Body of pancreas (tissue), 4 donors: ENCODE measurements at regions not wholly inside any gene's neighbourhood (a gene's known extent, or its start where the extent isn't known, plus 50 kb on each side); places are given as distances from the start of the nearest gene placed in this dataset.

Experiments used
- ATAC-seq: fragments of 150-250 bp; one replicate; pipeline ENCODE4 v1.9.1; 2016
- DNase-seq, 4 donors: peaks; one replicate each; pipeline ENCODE4 v3.0.0-alpha.2; 2019
- H3K27ac ChIP-seq, 4 donors: fragments of 200-600 bp; sonication (generic); 1 replicate in 3 of 4; 2 replicates in 1 of 4; pipeline versions ENCODE4 v1.5.1 to v1.6.1; 2016 to 2019; ENCODE audit warnings: mild to moderate bottlenecking in 1 of 4, mixed read lengths in 1 of 4, moderate library complexity in 1 of 4
- H3K27me3 ChIP-seq, 2 donors: fragments of 200-600 bp; sonication (generic); one replicate each; pipeline ENCODE4 v1.6.0; 2016; ENCODE audit warnings: mild to moderate bottlenecking in 1 of 2
- H3K36me3 ChIP-seq, 2 donors: fragments of 200-600 bp; sonication (generic); replicated peaks in 1 of 2; 2 replicates each; pipeline ENCODE4 v1.5.1; 2016; ENCODE audit warnings: low read depth in 2 of 2; ENCODE audit not compliant: insufficient read depth in 1 of 2
- H3K4me1 ChIP-seq: fragments of 200-600 bp; sonication (generic); one replicate; pipeline ENCODE4 v1.6.0; 2016
- H3K4me3 ChIP-seq, 2 donors: fragments of 200-600 bp; sonication (generic); 1 replicate in 1 of 2; 2 replicates in 1 of 2; pipeline ENCODE4 v1.5.1; 2016 to 2019
- H3K9me3 ChIP-seq, 3 donors: fragments of 200-600 bp; sonication (generic); 1 replicate in 2 of 3; 2 replicates in 1 of 3; pipeline ENCODE4 v1.5.1; 2016
- POLR2A ChIP-seq, 3 donors: fragments of 450-650 bp; IDR thresholded peaks; one replicate each; pipeline ENCODE4 v1.6.1; 2016; ENCODE audit warnings: antibody characterized with exemption in 3 of 3, mild to moderate bottlenecking in 2 of 3
- WGBS, 2 donors: methylation state at CpG; one replicate each; pipeline ENCODE4 v1.1.5; 2017; 5-methylcytosine and 5-hydroxymethylcytosine counted together
- intact Hi-C: fragments of 100-400 bp; cut with DNase I; formaldehyde crosslinking; loops from one replicate; pipeline ENCODE4 v1.15.1; 2023
- TF ChIP-seq, protein P1 (sequence below), 7 experiments: fragments of 450-650 bp in 4 of 7; fragments of 200-600 bp in 3 of 7; sonication (generic) in 3 of 7; IDR thresholded peaks; one replicate each; pipeline ENCODE4 v1.5.1; 2016 to 2019; ENCODE audit warnings: antibody characterized with exemption in 7 of 7

DNA sequence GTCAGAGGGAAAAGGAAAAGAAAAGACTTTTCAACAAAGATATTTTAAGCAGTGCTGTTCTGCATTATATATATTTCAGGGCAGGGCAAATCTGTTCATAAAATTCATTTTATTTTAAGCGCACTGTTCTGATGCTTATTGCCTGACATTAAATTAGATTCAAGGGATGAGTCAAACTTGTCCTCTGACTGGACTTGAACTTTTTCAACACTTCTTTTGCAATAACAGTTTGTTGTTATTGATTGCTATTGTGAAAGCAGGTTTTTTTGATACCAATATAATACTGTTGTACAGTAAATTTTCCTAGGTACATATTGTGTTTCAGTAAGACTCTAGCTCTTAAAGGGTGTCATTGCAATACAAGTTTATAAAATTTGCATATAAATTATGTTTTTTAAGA lies 481.3 kb downstream of the NAF1 start:
- no peaks in the 10 kb centered on the region for H3K9me3 ChIP-seq
- no peak overlapping the region for H3K4me3 ChIP-seq
- no peaks in the 10 kb centered on the region for H3K36me3 ChIP-seq
- 93 to 95% methylated on average over 1 of the region's 1 CpG for WGBS, 2 donors
- intact Hi-C loops, result no loop called here
- no peak overlapping the region for H3K27ac ChIP-seq
- ATAC-seq (no peak), DNase-seq (no peak)
- H3K27me3 ChIP-seq, result no peaks in the 10 kb centered on the region
- no peaks in the 10 kb centered on the region for H3K4me1 ChIP-seq
- TF ChIP-seq, protein P1, sequence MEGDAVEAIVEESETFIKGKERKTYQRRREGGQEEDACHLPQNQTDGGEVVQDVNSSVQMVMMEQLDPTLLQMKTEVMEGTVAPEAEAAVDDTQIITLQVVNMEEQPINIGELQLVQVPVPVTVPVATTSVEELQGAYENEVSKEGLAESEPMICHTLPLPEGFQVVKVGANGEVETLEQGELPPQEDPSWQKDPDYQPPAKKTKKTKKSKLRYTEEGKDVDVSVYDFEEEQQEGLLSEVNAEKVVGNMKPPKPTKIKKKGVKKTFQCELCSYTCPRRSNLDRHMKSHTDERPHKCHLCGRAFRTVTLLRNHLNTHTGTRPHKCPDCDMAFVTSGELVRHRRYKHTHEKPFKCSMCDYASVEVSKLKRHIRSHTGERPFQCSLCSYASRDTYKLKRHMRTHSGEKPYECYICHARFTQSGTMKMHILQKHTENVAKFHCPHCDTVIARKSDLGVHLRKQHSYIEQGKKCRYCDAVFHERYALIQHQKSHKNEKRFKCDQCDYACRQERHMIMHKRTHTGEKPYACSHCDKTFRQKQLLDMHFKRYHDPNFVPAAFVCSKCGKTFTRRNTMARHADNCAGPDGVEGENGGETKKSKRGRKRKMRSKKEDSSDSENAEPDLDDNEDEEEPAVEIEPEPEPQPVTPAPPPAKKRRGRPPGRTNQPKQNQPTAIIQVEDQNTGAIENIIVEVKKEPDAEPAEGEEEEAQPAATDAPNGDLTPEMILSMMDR (IDR thresholded peaks at IDR 0.05), result no peak

DNA sequence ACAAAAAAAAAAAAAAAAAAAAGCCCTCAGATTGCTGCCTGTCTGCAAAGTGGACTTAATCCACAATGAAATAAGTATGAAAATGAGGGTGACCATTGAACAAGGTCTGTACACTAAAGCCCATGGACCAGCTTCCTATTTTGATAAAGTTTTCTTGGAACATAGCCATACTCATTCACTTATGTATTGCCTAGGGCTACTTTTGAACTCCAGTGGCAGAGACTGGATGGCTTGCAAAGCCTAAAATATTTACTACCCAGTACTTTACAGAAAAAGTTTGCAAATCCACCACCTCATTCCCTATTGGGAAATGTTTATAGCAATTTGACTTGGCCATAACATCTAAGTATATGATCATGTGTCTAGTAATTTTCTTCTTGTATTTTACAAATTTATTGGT lies 481.7 kb downstream of the NAF1 start:
- TF ChIP-seq, protein P1 (IDR thresholded peaks at IDR 0.05), result no peak
- TF ChIP-seq POLR2A (IDR thresholded peaks at IDR 0.05), result no peak
- intact Hi-C loops, result no loop called here
- H3K4me1 ChIP-seq, result no peaks in the 10 kb centered on the region
- no peak overlapping the region for H3K4me3 ChIP-seq
- H3K9me3 ChIP-seq, result no peaks in the 10 kb centered on the region
- no peaks in the 10 kb centered on the region for H3K27me3 ChIP-seq
- ATAC-seq (no peak), DNase-seq (no peak)
- H3K36me3 ChIP-seq, result no peaks in the 10 kb centered on the region
- no peak overlapping the region for H3K27ac ChIP-seq

DNA sequence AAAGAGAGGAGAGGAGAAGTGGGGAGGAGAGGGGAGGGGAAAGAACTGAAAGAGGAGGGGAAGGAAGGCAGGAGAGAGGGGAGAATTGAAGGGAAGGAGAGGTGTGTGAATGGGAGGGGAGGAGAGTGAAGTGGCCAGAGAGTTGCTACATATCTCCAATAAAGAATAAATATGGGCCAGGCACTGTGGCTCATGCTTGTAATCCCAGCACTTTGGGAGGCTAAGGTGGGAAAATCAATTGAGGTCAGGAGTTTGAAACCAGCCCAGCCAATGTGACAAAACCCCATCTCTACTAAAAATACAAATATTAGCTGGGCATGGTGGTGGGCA lies 482.4 kb downstream of the NAF1 start:
- Histone ChIP-seq H3K36me3 (no peaks in the 10 kb centered on the region), H3K27ac (no peak overlapping the region), H3K4me1 (no peaks in the 10 kb centered on the region), H3K4me3 (no peak overlapping the region), H3K27me3 (no peaks in the 10 kb centered on the region), H3K9me3 (no peaks in the 10 kb centered on the region)
- no peak for ATAC-seq
- DNase-seq, result no peak
- TF ChIP-seq, protein P1 (IDR thresholded peaks at IDR 0.05), result no peak
- TF ChIP-seq POLR2A (IDR thresholded peaks at IDR 0.05), result no peak
- intact Hi-C loops, result no loop called here

DNA sequence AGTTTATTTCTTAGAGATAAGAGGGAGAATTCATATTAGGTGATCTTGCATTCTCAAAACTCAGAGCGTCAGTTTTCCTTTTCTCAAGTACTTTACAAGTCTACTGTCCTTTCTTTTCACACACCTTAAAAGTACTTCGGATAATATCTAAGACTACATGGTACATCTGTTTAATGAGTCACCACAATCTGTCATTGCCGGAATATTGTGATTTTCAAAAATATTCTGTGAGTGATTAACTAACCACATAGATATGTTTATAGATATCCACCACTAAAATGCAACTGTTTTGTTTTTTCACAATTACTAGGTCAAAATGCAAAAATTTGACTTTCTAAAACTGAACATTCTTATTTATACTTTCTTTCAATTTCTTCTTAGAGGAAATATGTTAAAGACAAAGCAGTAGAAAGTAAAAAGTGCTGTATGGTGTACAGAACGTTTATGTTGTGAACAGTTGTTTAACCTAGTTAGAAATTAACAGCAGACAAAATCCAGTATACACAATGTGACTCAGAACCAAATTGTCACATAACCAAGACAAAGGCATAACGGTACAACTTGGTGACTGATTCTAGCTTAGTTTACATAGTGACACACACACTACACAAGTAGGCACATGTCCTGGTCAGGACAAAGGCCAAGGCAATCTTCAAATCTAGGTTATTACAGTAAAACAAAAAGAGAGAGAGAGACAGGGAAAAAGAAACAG lies 482.9 kb downstream of the NAF1 start:
- H3K27me3 ChIP-seq, result no peaks in the 10 kb centered on the region
- TF ChIP-seq, protein P1 (IDR thresholded peaks at IDR 0.05), result no peak
- no peak for TF ChIP-seq POLR2A (IDR thresholded peaks at IDR 0.05)
- no peaks in the 10 kb centered on the region for H3K9me3 ChIP-seq
- H3K27ac ChIP-seq, result no peak overlapping the region
- ATAC-seq (no peak), DNase-seq (no peak)
- WGBS, 2 donors, result 25 to 27% methylated on average over 5 of the region's 5 CpGs
- no peaks in the 10 kb centered on the region for H3K36me3 ChIP-seq
- no peak overlapping the region for H3K4me3 ChIP-seq
- intact Hi-C loops, result no loop called here
- H3K4me1 ChIP-seq, result no peaks in the 10 kb centered on the region

DNA sequence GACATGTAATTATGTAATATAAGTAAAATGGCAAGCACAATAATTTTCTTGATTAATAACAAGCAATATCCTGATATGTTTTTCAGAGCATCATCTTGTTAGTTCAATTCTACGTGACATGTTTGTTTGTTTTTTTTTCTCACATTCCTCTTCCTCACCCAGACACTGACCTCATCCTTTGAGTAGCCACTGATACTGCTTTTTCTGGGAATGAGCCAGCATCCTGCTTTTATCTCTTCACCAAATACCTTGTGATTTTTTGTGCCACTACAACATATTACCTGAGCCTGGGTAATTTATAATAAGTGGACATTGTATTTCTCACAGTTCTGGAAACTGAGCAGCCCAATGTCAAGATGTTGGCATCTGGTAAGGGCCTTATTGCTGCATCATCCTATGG lies 484.0 kb downstream of the NAF1 start:
- Histone ChIP-seq H3K27ac (no peak overlapping the region), H3K27me3 (no peaks in the 10 kb centered on the region), H3K4me3 (no peak overlapping the region), H3K9me3 (no peaks in the 10 kb centered on the region), H3K36me3 (no peaks in the 10 kb centered on the region), H3K4me1 (no peaks in the 10 kb centered on the region)
- intact Hi-C loops, result no loop called here
- DNase-seq (no peak), ATAC-seq (no peak)
- TF ChIP-seq, protein P1 (IDR thresholded peaks at IDR 0.05), result no peak
- TF ChIP-seq POLR2A (IDR thresholded peaks at IDR 0.05), result no peak
- WGBS, 2 donors, result 31 to 34% methylated on average over 1 of the region's 1 CpG
